Prostate gland (tissue), 2 donors: ENCODE measurements at regions not wholly inside any gene's neighbourhood (a gene's known extent, or its start where the extent isn't known, plus 50 kb on each side); places are given as distances from the start of the nearest gene placed in this dataset.

ENCODE experiments used
- DNase-seq: peaks from one replicate; pipeline ENCODE4 v3.0.0-alpha.2; 2019; ENCODE audit warnings: low spot score
- H3K27ac ChIP-seq, 2 donors: fragments of 200-600 bp; sonication (generic); 2 replicates each; pipeline ENCODE4 v1.5.1; 2017 to 2019
- H3K27me3 ChIP-seq: fragments of 200-600 bp; sonication (generic); replicated peaks from 2 replicates; pipeline ENCODE4 v1.5.1; 2019; ENCODE audit not compliant: insufficient read depth
- H3K36me3 ChIP-seq, 2 donors: fragments of 200-600 bp; sonication (generic); 1 replicate in 1 of 2; 2 replicates in 1 of 2; pipeline versions ENCODE4 v1.5.1 to v1.8.1; 2017 to 2019
- H3K4me1 ChIP-seq: fragments of 200-600 bp; sonication (generic); replicated peaks from 2 replicates; pipeline ENCODE4 v1.5.1; 2019
- H3K4me3 ChIP-seq, 2 donors: fragments of 200-600 bp; sonication (generic); 2 replicates each; pipeline ENCODE4 v1.5.1; 2017 to 2019
- H3K9me3 ChIP-seq: fragments of 200-600 bp; sonication (generic); 2 replicates; pipeline ENCODE4 v1.5.1; 2017
- POLR2A ChIP-seq: fragments of 450-650 bp; IDR thresholded peaks from one replicate; pipeline ENCODE4 v1.6.1; 2016; ENCODE audit warnings: antibody characterized with exemption, mild to moderate bottlenecking
- POLR2AphosphoS5 ChIP-seq: sonication (generic); formaldehyde crosslinking; IDR thresholded peaks from one replicate; pipeline ENCODE4 v1.6.1; 2017; ENCODE audit warnings: antibody characterized with exemption
- WGBS: methylation state at CpG from one replicate; pipeline ENCODE4 v1.1.5; 2018; 5-methylcytosine and 5-hydroxymethylcytosine counted together
- intact Hi-C: fragments of 100-400 bp; cut with DNase I; formaldehyde crosslinking; loops from one replicate; pipeline ENCODE4 v1.14.2; 2022
- TF ChIP-seq, protein P1 (sequence below), 4 experiments: fragments of 200-600 bp in 2 of 4; fragments of 450-650 bp in 2 of 4; sonication (generic) in 2 of 4; IDR thresholded peaks; 1 replicate in 3 of 4; 2 replicates in 1 of 4; pipeline ENCODE4 v1.5.1; 2016 to 2019; ENCODE audit warnings: antibody characterized with exemption in 4 of 4, mild to moderate bottlenecking in 2 of 4, moderate library complexity in 2 of 4

GRCh38 chr2:195057001-195057400 lies 600.0 kb upstream of the SLC39A10 start:
- WGBS, result 62% methylated on average over 2 of the region's 2 CpGs
- Histone ChIP-seq H3K36me3 (no peaks in the 10 kb centered on the region), H3K9me3 (no peaks in the 10 kb centered on the region), H3K4me1 (no peaks in the 10 kb centered on the region), H3K4me3 (no peak overlapping the region), H3K27ac (no peak overlapping the region), H3K27me3 (no peaks in the 10 kb centered on the region)
- intact Hi-C loops, result no loop called here
- no peak for DNase-seq
- TF ChIP-seq, protein P1, sequence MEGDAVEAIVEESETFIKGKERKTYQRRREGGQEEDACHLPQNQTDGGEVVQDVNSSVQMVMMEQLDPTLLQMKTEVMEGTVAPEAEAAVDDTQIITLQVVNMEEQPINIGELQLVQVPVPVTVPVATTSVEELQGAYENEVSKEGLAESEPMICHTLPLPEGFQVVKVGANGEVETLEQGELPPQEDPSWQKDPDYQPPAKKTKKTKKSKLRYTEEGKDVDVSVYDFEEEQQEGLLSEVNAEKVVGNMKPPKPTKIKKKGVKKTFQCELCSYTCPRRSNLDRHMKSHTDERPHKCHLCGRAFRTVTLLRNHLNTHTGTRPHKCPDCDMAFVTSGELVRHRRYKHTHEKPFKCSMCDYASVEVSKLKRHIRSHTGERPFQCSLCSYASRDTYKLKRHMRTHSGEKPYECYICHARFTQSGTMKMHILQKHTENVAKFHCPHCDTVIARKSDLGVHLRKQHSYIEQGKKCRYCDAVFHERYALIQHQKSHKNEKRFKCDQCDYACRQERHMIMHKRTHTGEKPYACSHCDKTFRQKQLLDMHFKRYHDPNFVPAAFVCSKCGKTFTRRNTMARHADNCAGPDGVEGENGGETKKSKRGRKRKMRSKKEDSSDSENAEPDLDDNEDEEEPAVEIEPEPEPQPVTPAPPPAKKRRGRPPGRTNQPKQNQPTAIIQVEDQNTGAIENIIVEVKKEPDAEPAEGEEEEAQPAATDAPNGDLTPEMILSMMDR (IDR thresholded peaks at IDR 0.05), result no peak
- no peak for TF ChIP-seq POLR2A
- no peak for TF ChIP-seq POLR2AphosphoS5

DNA sequence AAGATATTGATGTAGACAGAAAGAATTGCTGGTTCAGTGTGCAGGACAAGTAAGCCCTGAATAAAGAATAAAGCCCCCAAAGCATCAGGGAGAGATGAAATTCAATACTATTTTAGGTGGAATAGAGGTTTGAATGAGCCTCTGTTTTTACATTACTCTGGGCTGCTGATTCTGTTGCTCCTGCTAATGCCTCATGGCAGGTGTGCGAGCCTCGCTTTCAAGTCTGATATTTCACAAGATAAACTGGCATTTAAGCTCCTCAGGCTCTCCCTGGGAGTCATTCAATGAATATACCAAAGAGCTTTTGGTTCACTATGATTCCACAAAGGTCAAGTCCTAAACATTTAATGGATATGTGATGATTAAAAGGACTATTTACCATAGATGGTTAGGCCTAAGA lies 601.0 kb upstream of the SLC39A10 start:
- no peaks in the 10 kb centered on the region for H3K27me3 ChIP-seq
- TF ChIP-seq POLR2A, result no peak
- H3K27ac ChIP-seq, result no peak overlapping the region
- intact Hi-C loops, result no loop called here
- DNase-seq, result no peak
- 78% methylated on average over 2 of the region's 2 CpGs for WGBS
- H3K4me3 ChIP-seq, result no peak overlapping the region
- H3K4me1 ChIP-seq, result no peaks in the 10 kb centered on the region
- no peaks in the 10 kb centered on the region for H3K36me3 ChIP-seq
- H3K9me3 ChIP-seq, result no peaks in the 10 kb centered on the region

DNA sequence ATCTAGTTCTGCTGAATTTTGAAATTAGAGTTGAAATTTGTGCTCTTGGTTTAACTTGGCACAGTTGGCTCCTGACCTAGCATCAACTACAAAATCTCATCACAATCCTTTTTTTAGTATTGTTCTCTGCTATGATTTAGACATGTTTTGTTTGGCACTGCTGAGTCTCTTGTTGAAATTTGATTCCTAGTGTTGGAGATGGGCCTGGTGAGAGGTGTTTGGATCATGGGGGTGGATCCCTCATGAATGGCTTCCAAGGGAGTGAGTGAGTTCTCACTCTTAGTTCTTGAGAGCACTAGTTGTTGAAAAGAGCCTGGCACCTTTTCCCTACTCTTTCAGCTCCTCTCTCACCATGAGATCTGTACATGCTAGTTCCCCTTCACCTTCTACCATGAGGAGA lies 605.6 kb upstream of the SLC39A10 start:
- Histone ChIP-seq H3K4me1 (no peaks in the 10 kb centered on the region), H3K27me3 (no peaks in the 10 kb centered on the region), H3K36me3 (no peaks in the 10 kb centered on the region), H3K4me3 (no peak overlapping the region), H3K27ac (no peak overlapping the region), H3K9me3 (no peaks in the 10 kb centered on the region)
- TF ChIP-seq, protein P1 (IDR thresholded peaks at IDR 0.05), result no peak
- no peak for TF ChIP-seq POLR2A
- no peak for TF ChIP-seq POLR2AphosphoS5
- DNase-seq, result no peak
- intact Hi-C loops, result no loop called here

- WGBS, result 94% methylated on average over 1 of the region's 1 CpG
- intact Hi-C loops, result no loop called here
- no peaks in the 10 kb centered on the region for H3K4me1 ChIP-seq
- TF ChIP-seq POLR2AphosphoS5 (no peak), POLR2A (no peak)
- TF ChIP-seq, protein P1 (IDR thresholded peaks at IDR 0.05), result no peak
- H3K27ac ChIP-seq, result no peak overlapping the region
- no peak for DNase-seq
- no peaks in the 10 kb centered on the region for H3K27me3 ChIP-seq
- H3K4me3 ChIP-seq, result no peak overlapping the region
- no peaks in the 10 kb centered on the region for H3K9me3 ChIP-seq
- H3K36me3 ChIP-seq, result no peaks in the 10 kb centered on the region
Measured at GRCh38 chr2:195049372-195050031, 607.5 kb upstream of the SLC39A10 start.

- Histone ChIP-seq H3K4me1 (no peaks in the 10 kb centered on the region), H3K36me3 (no peaks in the 10 kb centered on the region), H3K4me3 (no peak overlapping the region), H3K9me3 (no peaks in the 10 kb centered on the region), H3K27me3 (no peaks in the 10 kb centered on the region), H3K27ac (no peak overlapping the region)
- intact Hi-C loops, result no loop called here
- WGBS, result 90% methylated on average over 2 of the region's 2 CpGs
- no peak for TF ChIP-seq POLR2A
- TF ChIP-seq, protein P1 (IDR thresholded peaks at IDR 0.05), result no peak
- no peak for DNase-seq
Measured at GRCh38 chr2:195047955-195048354, 609.1 kb upstream of the SLC39A10 start.
